ENCODE measurements at regions not wholly inside any gene's neighbourhood (a gene's known extent, or its start where the extent isn't known, plus 50 kb on each side); places are given as distances from the start of the nearest gene placed in this dataset.

GRCh38 chr12:98328467-98328866 lies 186.9 kb upstream of the TMPO start:
- POLR2A ChIA-PET, result no interaction called here
- Histone ChIP-seq H4K20me1 (replicated peaks; ENCODE audit: control insufficient read depth, insufficient read depth, low read length) (no peaks in the 10 kb centered on the region), H3K9ac (ENCODE audit: insufficient read depth in 1 of 2, low read depth in 2 of 2, low read length in 2 of 2) (no peak overlapping the region), H3K4me1 (replicated peaks in 1 of 2; ENCODE audit: control insufficient read depth in 2 of 2, insufficient read depth in 2 of 2, low read length in 2 of 2) (no peaks in the 10 kb centered on the region), H3K36me3 (ENCODE audit: control insufficient read depth, insufficient read depth, low read length) (no peaks in the 10 kb centered on the region), H3K9me3 (replicated peaks; ENCODE audit: control insufficient read depth, insufficient read depth, low read depth, low read length) (no peaks in the 10 kb centered on the region), H3K9me1 (ENCODE audit: control insufficient read depth, insufficient read depth, low read length) (no peaks in the 10 kb centered on the region), H2AFZ (ENCODE audit: low read depth, low read length) (no peak overlapping the region), H3K4me3 (no peak overlapping the region), H3K4me2 (ENCODE audit: insufficient read depth, low read length) (no peak overlapping the region), H3K27ac (ENCODE audit: extremely low read depth, low read depth, low read length) (no peak overlapping the region), H3K27me3 (ENCODE audit: control insufficient read depth in 2 of 2, insufficient read depth in 2 of 2, low read length in 2 of 2) (no peaks in the 10 kb centered on the region), H3K79me2 (ENCODE audit: control insufficient read depth, insufficient read depth, low read length) (no peaks in the 10 kb centered on the region)
- CTCF ChIA-PET (ENCODE audit: low intra/inter-chr PET ratio), result no interaction called here
- 0% methylated on average over 2 of the region's 2 CpGs for whole genome bisulfite sequencing (ENCODE audit: insufficient coverage, low coverage, missing lambda C conversion rate)
- in situ Hi-C loops (cut with MboI) (no loop called here), intact Hi-C loops (cut with micrococcal nuclease) (no loop called here)
- no TSS peak for BruUV-seq (replicated peaks)
- FAIRE-seq (no peak), ATAC-seq (no peak), DNase-seq (ENCODE audit: extremely low read depth in 1 of 4, low spot score in 3 of 4) (no peak)
- TF ChIP-seq FUS (optimal IDR thresholded peaks at IDR 0.05; ENCODE audit: low read depth, low read length) (no peak), MAZ (CRISPR knock-in tag; conservative IDR thresholded peaks at IDR 0.05 in 1 of 2, IDR thresholded peaks at IDR 0.05 in 1 of 2) (no peak), RBM15 (IDR thresholded peaks at IDR 0.05; ENCODE audit: insufficient read depth, low read length) (no peak), MEF2D (tag; conservative IDR thresholded peaks at IDR 0.05; ENCODE audit: low read depth) (no peak), ETS2 (tag; IDR thresholded peaks at IDR 0.05; ENCODE audit: borderline replicate concordance, poor library complexity, severe bottlenecking) (no peak), RB1 (IDR thresholded peaks at IDR 0.05; ENCODE audit: low read depth) (no peak), E2F3 (CRISPR knock-in tag; IDR thresholded peaks at IDR 0.05) (no peak), NCOA6 (IDR thresholded peaks at IDR 0.05) (no peak), NCOR1 (IDR thresholded peaks at IDR 0.05) (no peak), POLR3G (IDR thresholded peaks at IDR 0.05; ENCODE audit: extremely low read depth, insufficient read length, insufficient replicate concordance) (no peak), BRD9 (IDR thresholded peaks at IDR 0.05; ENCODE audit: low read depth, partially characterized antibody) (no peak)
- TF ChIP-seq, protein P1, sequence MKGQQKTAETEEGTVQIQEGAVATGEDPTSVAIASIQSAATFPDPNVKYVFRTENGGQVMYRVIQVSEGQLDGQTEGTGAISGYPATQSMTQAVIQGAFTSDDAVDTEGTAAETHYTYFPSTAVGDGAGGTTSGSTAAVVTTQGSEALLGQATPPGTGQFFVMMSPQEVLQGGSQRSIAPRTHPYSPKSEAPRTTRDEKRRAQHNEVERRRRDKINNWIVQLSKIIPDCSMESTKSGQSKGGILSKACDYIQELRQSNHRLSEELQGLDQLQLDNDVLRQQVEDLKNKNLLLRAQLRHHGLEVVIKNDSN (CRISPR knock-in tag; IDR thresholded peaks at IDR 0.05), result no peak
- TF ChIP-seq, protein P2, sequence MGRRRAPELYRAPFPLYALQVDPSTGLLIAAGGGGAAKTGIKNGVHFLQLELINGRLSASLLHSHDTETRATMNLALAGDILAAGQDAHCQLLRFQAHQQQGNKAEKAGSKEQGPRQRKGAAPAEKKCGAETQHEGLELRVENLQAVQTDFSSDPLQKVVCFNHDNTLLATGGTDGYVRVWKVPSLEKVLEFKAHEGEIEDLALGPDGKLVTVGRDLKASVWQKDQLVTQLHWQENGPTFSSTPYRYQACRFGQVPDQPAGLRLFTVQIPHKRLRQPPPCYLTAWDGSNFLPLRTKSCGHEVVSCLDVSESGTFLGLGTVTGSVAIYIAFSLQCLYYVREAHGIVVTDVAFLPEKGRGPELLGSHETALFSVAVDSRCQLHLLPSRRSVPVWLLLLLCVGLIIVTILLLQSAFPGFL (CRISPR knock-in tag; IDR thresholded peaks at IDR 0.05), result no peak

Data from K562 (cell line).